ENCODE measurements at regions not wholly inside any gene's neighbourhood (a gene's known extent, or its start where the extent isn't known, plus 50 kb on each side); places are given as distances from the start of the nearest gene placed in this dataset.
A peak's percentile ranks its signal among the peaks of the same experiment; 100 is the strongest.
"Not testable (repeated sequence)": the region's sequence is repeated elsewhere in the genome, so short reads cannot be mapped to it uniquely, and the experiment has no call there.

DNA sequence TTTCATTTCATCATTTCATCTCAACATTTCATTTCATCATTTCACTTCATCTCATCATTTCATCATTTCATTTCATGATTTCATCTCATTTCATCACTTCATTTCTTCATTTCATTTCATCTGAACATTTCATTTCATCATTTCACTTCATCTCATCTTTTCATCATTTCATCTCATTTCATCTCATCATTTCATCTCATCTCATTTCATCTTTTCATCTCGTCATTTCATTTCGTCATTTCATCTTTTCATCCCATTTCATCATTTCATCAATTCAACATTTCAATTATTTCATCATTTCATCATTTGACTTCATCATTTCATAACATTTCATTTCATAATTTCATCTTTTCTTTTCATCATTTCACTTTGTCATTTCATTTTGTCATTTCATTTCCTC lies 128.4 kb downstream of the ANKRD30BL start:
- Histone ChIP-seq H3K23ac (ENCODE audit: low read depth, low read length) (no peak overlapping the region), H3K36me3 (ENCODE audit: control insufficient read depth, insufficient read depth, low read length) (no peaks in the 10 kb centered on the region), H2BK20ac (ENCODE audit: low read depth, low read length) (no peak overlapping the region), H3K27me3 (ENCODE audit: control insufficient read depth, insufficient read depth, low read length) (peaks cover 13% of the 10 kb centered on the region), H2AK9ac (replicated peaks; ENCODE audit: low read depth, low read length, poor library complexity) (no peak overlapping the region), H4K8ac (ENCODE audit: low read depth in 2 of 2, low read length in 2 of 2) (no peak overlapping the region), H3K9ac (ENCODE audit: low read depth, low read length) (no peak overlapping the region), H3K4me3 (ENCODE audit: insufficient read depth, low read depth, low read length) (no peak overlapping the region), H2BK15ac (ENCODE audit: low read depth, low read length) (no peak overlapping the region), H2AFZ (replicated peaks; ENCODE audit: low read length, poor library complexity) (no peak overlapping the region), H3K9me1 (ENCODE audit: insufficient read depth, low read length) (no peaks in the 10 kb centered on the region), H3K14ac (replicated peaks; ENCODE audit: low read depth, low read length) (no peak overlapping the region), H3K79me1 (ENCODE audit: low read depth in 1 of 2, low read length in 2 of 2) (no peaks in the 10 kb centered on the region), H2AK5ac (ENCODE audit: low read depth, low read length) (no peak overlapping the region), H3K4me1 (ENCODE audit: control insufficient read depth, insufficient read depth, low read length) (no peaks in the 10 kb centered on the region), H3K27ac (ENCODE audit: insufficient read depth, low read length) (no peak overlapping the region), H3K9me3 (ENCODE audit: control insufficient read depth, insufficient read depth, low read length) (no peaks in the 10 kb centered on the region), H4K20me1 (ENCODE audit: insufficient read depth, low read length) (no peaks in the 10 kb centered on the region), H2BK120ac (ENCODE audit: low read depth, low read length) (no peak overlapping the region), H4K91ac (ENCODE audit: insufficient read depth, low read depth, low read length) (no peak overlapping the region), H3K4ac (ENCODE audit: low read depth, low read length) (no peak overlapping the region), H2BK5ac (ENCODE audit: low read depth, low read length, poor library complexity, severe bottlenecking) (no peak overlapping the region), H4K5ac (ENCODE audit: low read depth, low read length) (no peak overlapping the region), H3K56ac (ENCODE audit: extremely low read depth, insufficient read depth, low read length) (no peak overlapping the region), H3K4me2 (ENCODE audit: low read depth, low read length) (no peak overlapping the region), H3K18ac (ENCODE audit: low read depth, low read length) (no peak overlapping the region)
- BruUV-seq (replicated peaks) = no TSS peak
- 49 to 100% methylated on average over 2 of the region's 2 CpGs for WGBS, 2 experiments (ENCODE audit: extremely low coverage in 2 of 2, insufficient read length in 1 of 2)
- dilution Hi-C loops (cut with HindIII; ENCODE audit: low sequenced_read_pairs, unreplicated experiment) (no loop called here), in situ Hi-C loops (cut with MboI; ENCODE audit: low sequenced_read_pairs) (no loop called here), intact Hi-C loops (cut with micrococcal nuclease) (no loop called here)
- ChIA-PET CTCF (no interaction called here), POLR2A (ENCODE audit: unreplicated experiment) (no interaction called here)
- ATAC-seq (ENCODE audit: low read depth) = no peak
- no peak for DNase-seq
- TF ChIP-seq CEBPB (IDR thresholded peaks at IDR 0.05; ENCODE audit: low read depth, low read length) (peak; percentile 19; the same call in 1 of the 2 replicates), POLR2A (IDR thresholded peaks at IDR 0.05; ENCODE audit: low read depth, low read length) (no peak)
- TF ChIP-seq, protein P1, sequence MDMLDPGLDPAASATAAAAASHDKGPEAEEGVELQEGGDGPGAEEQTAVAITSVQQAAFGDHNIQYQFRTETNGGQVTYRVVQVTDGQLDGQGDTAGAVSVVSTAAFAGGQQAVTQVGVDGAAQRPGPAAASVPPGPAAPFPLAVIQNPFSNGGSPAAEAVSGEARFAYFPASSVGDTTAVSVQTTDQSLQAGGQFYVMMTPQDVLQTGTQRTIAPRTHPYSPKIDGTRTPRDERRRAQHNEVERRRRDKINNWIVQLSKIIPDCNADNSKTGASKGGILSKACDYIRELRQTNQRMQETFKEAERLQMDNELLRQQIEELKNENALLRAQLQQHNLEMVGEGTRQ (IDR thresholded peaks at IDR 0.05; ENCODE audit: low read depth, low read length) = no peak

DNA sequence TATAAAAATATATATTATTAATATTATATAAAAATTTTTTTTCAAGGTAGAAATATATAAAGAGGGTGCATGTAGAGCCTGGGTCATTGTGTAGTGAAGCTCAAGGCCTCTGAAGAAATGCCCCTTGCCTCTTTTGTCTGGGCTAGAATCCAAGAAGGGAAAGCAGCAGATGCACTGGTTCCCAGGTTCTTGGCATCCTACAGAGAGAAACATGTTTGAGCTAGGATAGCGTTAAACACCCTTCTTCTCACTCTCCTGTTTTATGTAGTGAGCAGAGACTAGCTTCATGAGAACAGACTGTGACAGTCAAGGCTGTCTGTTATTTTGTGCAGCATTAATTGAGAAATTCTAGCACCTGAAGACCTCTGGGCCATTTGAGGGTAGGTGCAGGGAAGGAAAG lies 149.7 kb downstream of the ANKRD30BL start:
- WGBS, 2 experiments (ENCODE audit: extremely low coverage in 2 of 2, insufficient read length in 1 of 2) = no CpG with 5 or more reads among the region's 1 CpG
- dilution Hi-C loops (cut with HindIII; ENCODE audit: low sequenced_read_pairs, unreplicated experiment) = not testable (repeated sequence)

More for the DNA sequence above, 149.7 kb downstream of the ANKRD30BL start:
- H3K79me1 ChIP-seq (ENCODE audit: low read depth in 1 of 2, low read length in 2 of 2); CTCF ChIA-PET; H4K5ac ChIP-seq (ENCODE audit: low read depth, low read length); H3K9me3 ChIP-seq (ENCODE audit: control insufficient read depth, insufficient read depth, low read length); H2BK15ac ChIP-seq (ENCODE audit: low read depth, low read length); H3K27ac ChIP-seq (ENCODE audit: insufficient read depth, low read length); H3K9me1 ChIP-seq (ENCODE audit: insufficient read depth, low read length); in situ Hi-C loops (cut with MboI; ENCODE audit: low sequenced_read_pairs); H2BK120ac ChIP-seq (ENCODE audit: low read depth, low read length); H3K4me2 ChIP-seq (ENCODE audit: low read depth, low read length); H3K36me3 ChIP-seq (ENCODE audit: control insufficient read depth, insufficient read depth, low read length); intact Hi-C loops (cut with micrococcal nuclease); POLR2A ChIA-PET (ENCODE audit: unreplicated experiment); H2BK5ac ChIP-seq (ENCODE audit: low read depth, low read length, poor library complexity, severe bottlenecking); H4K8ac ChIP-seq (ENCODE audit: low read depth in 2 of 2, low read length in 2 of 2); DNase-seq; H3K14ac ChIP-seq (replicated peaks; ENCODE audit: low read depth, low read length); H3K56ac ChIP-seq (ENCODE audit: extremely low read depth, insufficient read depth, low read length); H2AK5ac ChIP-seq (ENCODE audit: low read depth, low read length); H2AK9ac ChIP-seq (replicated peaks; ENCODE audit: low read depth, low read length, poor library complexity); H3K23ac ChIP-seq (ENCODE audit: low read depth, low read length); H2BK20ac ChIP-seq (ENCODE audit: low read depth, low read length); H3K18ac ChIP-seq (ENCODE audit: low read depth, low read length); H3K4me3 ChIP-seq (ENCODE audit: insufficient read depth, low read depth, low read length); H3K27me3 ChIP-seq (ENCODE audit: control insufficient read depth, insufficient read depth, low read length); H4K20me1 ChIP-seq (ENCODE audit: insufficient read depth, low read length); H3K9ac ChIP-seq (ENCODE audit: low read depth, low read length); H3K4me1 ChIP-seq (ENCODE audit: control insufficient read depth, insufficient read depth, low read length); H2AFZ ChIP-seq (replicated peaks; ENCODE audit: low read length, poor library complexity); ATAC-seq (ENCODE audit: low read depth); BruUV-seq (replicated peaks); H4K91ac ChIP-seq (ENCODE audit: insufficient read depth, low read depth, low read length); H3K4ac ChIP-seq (ENCODE audit: low read depth, low read length): not testable (repeated sequence)

All from IMR-90 (cell line).